GM12872 (cell line): ENCODE measurements at regions not wholly inside any gene's neighbourhood (a gene's known extent, or its start where the extent isn't known, plus 50 kb on each side); places are given as distances from the start of the nearest gene placed in this dataset.

Source experiments
- CTCF ChIP-seq: IDR thresholded peaks from 3 replicates; pipeline ENCODE4 v1.5.1; 2011; ENCODE audit warnings: low read depth, mild to moderate bottlenecking, low read length, moderate library complexity; ENCODE audit not compliant: insufficient read depth

- TF ChIP-seq CTCF = no peak
These were observed 1446.4 kb upstream of the WWC1 start for GRCh38 chr5:166845044-166845443.

GRCh38 chr5:166856791-166857190, 1434.7 kb upstream of the WWC1 start:
- TF ChIP-seq CTCF = no peak

GRCh38 chr5:166860426-166860825, 1431.0 kb upstream of the WWC1 start:
- no peak for TF ChIP-seq CTCF

GRCh38 chr5:166862581-166862980, 1428.9 kb upstream of the WWC1 start:
- TF ChIP-seq CTCF = no peak

GRCh38 chr5:166865206-166865605, 1426.2 kb upstream of the WWC1 start:
- TF ChIP-seq CTCF = no peak

- no peak for TF ChIP-seq CTCF
These were observed 1411.0 kb upstream of the WWC1 start for GRCh38 chr5:166880456-166880855.

GRCh38 chr5:166881802-166882201, 1409.6 kb upstream of the WWC1 start:
- TF ChIP-seq CTCF = no peak

- no peak for TF ChIP-seq CTCF
These were observed 1408.4 kb upstream of the WWC1 start for GRCh38 chr5:166883016-166883415.
